ENCODE measurements at regions not wholly inside any gene's neighbourhood (a gene's known extent, or its start where the extent isn't known, plus 50 kb on each side); places are given as distances from the start of the nearest gene placed in this dataset.
A peak's percentile ranks its signal among the peaks of the same experiment; 100 is the strongest.

- POLR2A ChIA-PET: no interaction called here
- H3K9ac ChIP-seq: peak overlapping the region; percentile 4; the same call in 1 of the 2 replicates
- H4K20me1 ChIP-seq (ENCODE audit: insufficient read depth): no peaks in the 10 kb centered on the region
- H3K9me3 ChIP-seq: no peaks in the 10 kb centered on the region
- peak overlapping the region; percentile 38 for H3K4me2 ChIP-seq
- H3K4me3 ChIP-seq (ENCODE audit: low read depth in 2 of 2, low read length in 1 of 2): peak overlapping the region in 1 of 2 experiments; percentile 5; a peak in 1 of 4 replicates
- no peaks in the 10 kb centered on the region for H3K9me2 ChIP-seq
- no peak for DNase-seq
- WGBS (ENCODE audit: low lambda C conversion rate): 29% methylated on average over 9 of the region's 9 CpGs
- H3K79me2 ChIP-seq (ENCODE audit: insufficient read depth): no peaks in the 10 kb centered on the region
- peak overlapping the region; percentile 39 to 54; a peak in 3 of 4 replicates for H3K27ac ChIP-seq (ENCODE audit: low read depth in 2 of 2, low read length in 1 of 2)
- H3K27me3 ChIP-seq (ENCODE audit: insufficient read depth): no peaks in the 10 kb centered on the region
- peaks cover 5% of the 10 kb centered on the region for H3F3A ChIP-seq (replicated peaks; ENCODE audit: insufficient read depth)
- peaks cover 0 to 12% of the 10 kb centered on the region in 2 experiments; a peak in 1 of 4 replicates for H3K4me1 ChIP-seq (ENCODE audit: control insufficient read depth in 1 of 2, insufficient read depth in 2 of 2, low read depth in 1 of 2, low read length in 1 of 2)
- peak overlapping the region; percentile 77 for H2AFZ ChIP-seq (ENCODE audit: low read depth)
- CTCF ChIA-PET: no interaction called here
- TF ChIP-seq MAX (IDR thresholded peaks at IDR 0.05; ENCODE audit: low read depth) (peak; percentile 43; the same call in 1 of the 2 replicates), JUND (IDR thresholded peaks at IDR 0.05) (peak; percentile 18; the same call in 1 of the 2 replicates), CHD2 (IDR thresholded peaks at IDR 0.05; ENCODE audit: low read length, partially characterized antibody) (no peak), FOSL2 (IDR thresholded peaks at IDR 0.05; ENCODE audit: borderline replicate concordance, low read depth) (peak; percentile 35; the same call in 1 of the 2 replicates), NFIC (IDR thresholded peaks at IDR 0.05; ENCODE audit: borderline replicate concordance) (0 out of 2 replicates have a peak, but pooled peaks have one; percentile 13), TEAD4 (IDR thresholded peaks at IDR 0.05; ENCODE audit: borderline replicate concordance, insufficient read depth) (no peak)
- TF ChIP-seq, protein P1, sequence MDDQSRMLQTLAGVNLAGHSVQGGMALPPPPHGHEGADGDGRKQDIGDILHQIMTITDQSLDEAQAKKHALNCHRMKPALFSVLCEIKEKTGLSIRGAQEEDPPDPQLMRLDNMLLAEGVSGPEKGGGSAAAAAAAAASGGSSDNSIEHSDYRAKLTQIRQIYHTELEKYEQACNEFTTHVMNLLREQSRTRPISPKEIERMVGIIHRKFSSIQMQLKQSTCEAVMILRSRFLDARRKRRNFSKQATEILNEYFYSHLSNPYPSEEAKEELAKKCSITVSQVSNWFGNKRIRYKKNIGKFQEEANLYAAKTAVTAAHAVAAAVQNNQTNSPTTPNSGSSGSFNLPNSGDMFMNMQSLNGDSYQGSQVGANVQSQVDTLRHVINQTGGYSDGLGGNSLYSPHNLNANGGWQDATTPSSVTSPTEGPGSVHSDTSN (IDR thresholded peaks at IDR 0.05): peak; percentile 40
- no peaks in the 10 kb centered on the region for H3K36me3 ChIP-seq (replicated peaks in 1 of 2; ENCODE audit: control insufficient read depth in 1 of 2, insufficient read depth in 2 of 2, low read length in 1 of 2)
Observed at GRCh38 chr12:46702581-46703344, 123.0 kb downstream of the SLC38A4 start.

DNA sequence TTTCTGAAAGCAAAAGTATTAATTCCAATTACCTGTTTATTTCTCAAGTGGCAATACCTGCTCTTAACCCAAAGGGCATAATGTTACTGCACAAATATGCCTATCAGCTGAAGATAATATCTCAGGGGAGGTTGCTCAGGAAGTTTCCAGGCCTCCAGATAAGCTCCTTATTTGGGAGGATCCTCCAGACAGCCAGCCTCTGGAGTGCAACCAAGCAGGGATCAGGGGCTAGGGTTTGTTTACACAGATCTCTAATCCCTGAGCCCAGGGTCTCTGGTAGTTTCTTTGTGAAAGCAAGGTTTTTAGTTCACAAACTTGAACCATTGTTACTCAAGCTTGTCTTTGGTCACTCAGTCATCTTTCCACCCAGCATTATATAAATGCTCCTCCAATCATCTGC is 124.4 kb downstream of the SLC38A4 start:
- DNase-seq: no peak
- H3K9ac ChIP-seq: no peak overlapping the region
- H3K4me1 ChIP-seq (ENCODE audit: control insufficient read depth in 1 of 2, insufficient read depth in 2 of 2, low read depth in 1 of 2, low read length in 1 of 2): peaks cover 0 to 12% of the 10 kb centered on the region in 2 experiments; a peak in 1 of 4 replicates
- POLR2A ChIA-PET: no interaction called here
- no peak overlapping the region for H3K27ac ChIP-seq (ENCODE audit: low read depth in 2 of 2, low read length in 1 of 2)
- H3K27me3 ChIP-seq (ENCODE audit: insufficient read depth): no peaks in the 10 kb centered on the region
- no peaks in the 10 kb centered on the region for H3K9me3 ChIP-seq
- no peak overlapping the region for H3K4me3 ChIP-seq (ENCODE audit: low read depth in 2 of 2, low read length in 1 of 2)
- TF ChIP-seq EP300 (IDR thresholded peaks at IDR 0.05; ENCODE audit: borderline replicate concordance in 1 of 2, low read depth in 1 of 2, low read length in 1 of 2) (no peak), GABPA (IDR thresholded peaks at IDR 0.05; ENCODE audit: low read depth) (no peak), FOXM1 (IDR thresholded peaks at IDR 0.05; ENCODE audit: low read depth) (no peak), TAF1 (IDR thresholded peaks at IDR 0.05; ENCODE audit: borderline replicate concordance, low read depth, low read length) (no peak)
- no peaks in the 10 kb centered on the region for H3K79me2 ChIP-seq (ENCODE audit: insufficient read depth)
- H4K20me1 ChIP-seq (ENCODE audit: insufficient read depth): no peaks in the 10 kb centered on the region
- CTCF ChIA-PET: interaction anchor here (0.5 to 0.6 kb wide), 2 partner anchors 26 to 153 kb away, joined by 3 to 4 read pairs; no protein-coding TSS in a partner anchor
- H3K9me2 ChIP-seq: no peaks in the 10 kb centered on the region
- no peak overlapping the region for H2AFZ ChIP-seq (ENCODE audit: low read depth)
- no peak overlapping the region for H3K4me2 ChIP-seq
- no peaks in the 10 kb centered on the region for H3K36me3 ChIP-seq (replicated peaks in 1 of 2; ENCODE audit: control insufficient read depth in 1 of 2, insufficient read depth in 2 of 2, low read length in 1 of 2)
- peaks cover 5% of the 10 kb centered on the region for H3F3A ChIP-seq (replicated peaks; ENCODE audit: insufficient read depth)
